ENCODE measurements at regions not wholly inside any gene's neighbourhood (a gene's known extent, or its start where the extent isn't known, plus 50 kb on each side); places are given as distances from the start of the nearest gene placed in this dataset.

- in situ Hi-C loops (cut with HindIII; ENCODE audit: low sequenced_read_pairs): no loop called here
Observed at GRCh38 chr10:1947464-1948003, 210.2 kb upstream of the ADARB2 start.

GRCh38 chr10:1944487-1944886 is 207.2 kb upstream of the ADARB2 start:
- in situ Hi-C loops (cut with HindIII; ENCODE audit: low sequenced_read_pairs): no loop called here
- DNase-seq (ENCODE audit: low spot score): no peak

More at GRCh38 chr10:1947464-1948003, 210.2 kb upstream of the ADARB2 start:
- DNase-seq (ENCODE audit: low spot score): no peak

DNA sequence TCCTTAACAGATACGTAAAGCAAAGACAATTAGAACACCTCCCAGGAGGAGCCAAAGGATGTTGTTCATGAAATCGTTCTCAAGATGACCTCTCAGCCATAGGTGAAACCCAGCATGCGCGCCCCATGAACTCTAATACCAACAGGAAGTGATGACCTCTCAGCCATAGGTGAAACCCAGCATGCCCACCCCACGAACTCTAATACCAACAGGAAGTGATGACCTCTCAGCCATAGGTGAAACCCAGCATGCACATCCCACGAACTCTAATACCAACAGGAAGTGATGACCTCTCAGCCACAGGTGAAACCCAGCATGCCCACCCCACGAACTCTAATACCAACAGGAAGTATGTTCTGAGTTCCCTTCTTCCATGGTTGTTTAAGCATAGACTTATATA is 205.2 kb upstream of the ADARB2 start:
- in situ Hi-C loops (cut with HindIII; ENCODE audit: low sequenced_read_pairs): no loop called here
- DNase-seq (ENCODE audit: low spot score): no peak

DNA sequence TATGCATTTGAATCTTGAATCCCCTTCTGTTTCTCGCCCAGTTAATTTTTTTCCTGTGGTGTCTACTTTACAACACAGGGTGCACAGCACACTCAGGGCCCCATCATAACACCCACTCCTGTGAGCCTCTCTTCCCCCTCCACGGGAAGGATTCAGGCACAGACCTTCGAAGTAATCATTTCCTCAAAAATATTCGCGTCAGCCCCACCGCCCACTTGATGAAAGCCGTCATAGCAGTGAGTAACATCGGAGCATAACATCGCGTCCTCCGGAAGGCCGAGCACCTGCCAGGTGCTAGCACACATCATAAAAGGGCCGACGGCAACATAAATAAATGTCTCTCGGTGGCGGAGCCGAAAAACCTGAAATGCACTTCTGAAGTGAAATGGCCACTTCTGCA is 201.7 kb upstream of the ADARB2 start:
- in situ Hi-C loops (cut with HindIII; ENCODE audit: low sequenced_read_pairs): no loop called here
- DNase-seq (ENCODE audit: low spot score): no peak

DNA sequence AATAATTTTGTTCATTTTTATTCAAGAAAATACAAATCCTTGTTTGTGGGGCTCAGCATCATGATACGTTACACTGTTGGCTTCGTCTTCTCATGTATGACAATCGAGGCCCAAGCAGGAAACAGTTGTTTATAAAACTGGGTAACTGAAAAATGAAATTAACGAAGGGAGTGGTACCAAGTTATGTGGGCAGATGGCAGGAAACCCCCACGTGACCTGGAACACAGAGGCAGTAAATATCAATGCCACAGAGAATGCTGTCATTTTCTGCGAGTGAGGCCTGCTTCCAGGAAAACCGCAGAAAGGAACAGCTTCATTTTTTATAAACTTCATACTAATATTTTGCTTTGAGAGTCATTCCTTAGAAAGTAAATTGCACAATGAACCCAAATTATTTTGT is 201.0 kb upstream of the ADARB2 start:
- in situ Hi-C loops (cut with HindIII; ENCODE audit: low sequenced_read_pairs): no loop called here

GRCh38 chr10:1935912-1936311 is 198.6 kb upstream of the ADARB2 start:
- in situ Hi-C loops (cut with HindIII; ENCODE audit: low sequenced_read_pairs): no loop called here

More for the DNA sequence above, 201.0 kb upstream of the ADARB2 start:
- DNase-seq (ENCODE audit: low spot score): no peak

GRCh38 chr10:1933215-1933614 is 195.9 kb upstream of the ADARB2 start:
- no peak for DNase-seq (ENCODE audit: low spot score)
- in situ Hi-C loops (cut with HindIII; ENCODE audit: low sequenced_read_pairs): no loop called here

More at GRCh38 chr10:1935912-1936311, 198.6 kb upstream of the ADARB2 start:
- no peak for DNase-seq (ENCODE audit: low spot score)

DNA sequence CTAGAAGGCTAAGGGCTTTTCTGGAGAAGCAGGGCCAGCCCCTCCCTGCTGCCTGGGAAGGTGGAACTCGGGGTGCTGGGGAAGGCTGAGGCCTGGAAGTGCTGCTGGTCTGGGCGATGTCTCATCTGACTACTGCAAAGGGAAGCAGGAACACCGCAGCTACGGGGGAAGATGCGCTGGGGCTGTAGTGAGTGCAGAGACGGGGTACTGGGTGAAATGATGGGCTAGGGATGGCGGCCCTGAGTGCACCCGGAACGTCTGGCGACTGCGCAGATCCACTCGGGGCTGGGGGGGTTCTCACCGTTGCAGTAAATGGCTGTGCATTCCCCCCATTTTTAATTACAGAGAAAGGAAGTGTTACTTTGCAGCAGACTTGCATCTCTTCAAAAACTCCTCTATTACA is 195.4 kb upstream of the ADARB2 start:
- no peak for DNase-seq (ENCODE audit: low spot score)
- in situ Hi-C loops (cut with HindIII; ENCODE audit: low sequenced_read_pairs): no loop called here

DNA sequence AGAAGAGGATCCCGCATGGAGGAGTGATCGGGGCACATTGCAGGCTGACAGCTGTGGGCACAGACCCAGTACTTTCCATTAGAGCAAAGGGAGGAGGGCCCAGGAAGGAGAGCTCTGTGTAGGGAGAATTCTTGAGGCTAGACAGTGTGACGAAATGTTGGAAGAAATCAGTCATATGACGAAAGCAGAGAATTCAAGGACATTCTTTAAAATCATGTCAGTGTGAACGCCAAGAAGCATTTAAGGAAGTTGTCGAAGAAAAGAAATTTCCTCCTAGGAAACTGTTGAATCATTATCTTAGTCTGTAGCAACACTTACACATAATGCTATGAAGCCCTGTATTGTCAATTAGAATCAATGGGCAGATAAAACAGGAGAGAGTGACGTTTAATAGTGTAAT is 191.3 kb upstream of the ADARB2 start:
- DNase-seq (ENCODE audit: low spot score): no peak
- in situ Hi-C loops (cut with HindIII; ENCODE audit: low sequenced_read_pairs): no loop called here

DNA sequence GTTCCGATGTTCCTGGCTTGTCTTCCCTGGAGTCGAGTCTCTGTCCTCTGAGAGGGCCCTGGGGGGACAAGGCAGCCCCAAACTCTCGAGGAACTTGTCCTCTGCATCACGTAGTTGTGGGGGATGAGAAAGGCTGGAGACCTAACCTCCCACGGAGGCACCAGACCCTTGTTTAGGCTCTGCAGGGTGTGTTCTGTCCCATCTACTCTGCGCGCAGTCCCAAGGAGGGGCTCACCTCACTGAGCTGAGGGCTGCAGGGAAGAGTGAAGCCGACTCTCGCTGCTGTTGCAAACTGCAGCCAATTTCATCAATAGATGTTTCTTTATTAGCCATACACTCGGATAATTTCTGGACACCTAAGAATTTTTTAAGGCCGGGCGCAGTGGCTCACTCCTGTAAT is 186.7 kb upstream of the ADARB2 start:
- in situ Hi-C loops (cut with HindIII; ENCODE audit: low sequenced_read_pairs): no loop called here

GRCh38 chr10:1923586-1923985 is 186.3 kb upstream of the ADARB2 start:
- DNase-seq (ENCODE audit: low spot score): no peak
- in situ Hi-C loops (cut with HindIII; ENCODE audit: low sequenced_read_pairs): no loop called here

More for the DNA sequence above, 186.7 kb upstream of the ADARB2 start:
- no peak for DNase-seq (ENCODE audit: low spot score)

GRCh38 chr10:1920941-1921340 is 183.6 kb upstream of the ADARB2 start:
- in situ Hi-C loops (cut with HindIII; ENCODE audit: low sequenced_read_pairs): no loop called here
- DNase-seq (ENCODE audit: low spot score): no peak

DNA sequence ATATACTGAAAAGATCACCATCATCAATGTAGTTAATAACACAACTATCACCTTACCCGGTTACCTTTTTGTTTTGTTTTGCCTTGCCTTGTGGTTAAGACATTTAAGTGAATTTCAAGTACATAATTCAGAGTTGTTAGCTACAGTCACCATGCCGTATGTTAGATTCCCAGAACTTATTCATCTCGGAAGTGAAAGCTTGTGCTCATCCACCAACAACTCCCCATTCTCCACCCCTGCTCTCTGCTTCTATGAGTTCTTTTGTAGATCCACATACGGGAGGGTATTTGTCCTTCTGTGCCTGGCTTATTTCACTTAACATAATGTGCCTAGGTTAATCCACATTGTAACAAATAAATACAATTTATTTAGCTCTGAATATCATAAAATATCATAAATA is 182.8 kb upstream of the ADARB2 start:
- in situ Hi-C loops (cut with HindIII; ENCODE audit: low sequenced_read_pairs): no loop called here
- no peak for DNase-seq (ENCODE audit: low spot score)

- no peak for DNase-seq (ENCODE audit: low spot score)
- in situ Hi-C loops (cut with HindIII; ENCODE audit: low sequenced_read_pairs): no loop called here
Observed at GRCh38 chr10:1911771-1912170, 174.4 kb upstream of the ADARB2 start.

GRCh38 chr10:1903982-1904381 is 166.7 kb upstream of the ADARB2 start:
- DNase-seq (ENCODE audit: low spot score): no peak
- in situ Hi-C loops (cut with HindIII; ENCODE audit: low sequenced_read_pairs): no loop called here

DNA sequence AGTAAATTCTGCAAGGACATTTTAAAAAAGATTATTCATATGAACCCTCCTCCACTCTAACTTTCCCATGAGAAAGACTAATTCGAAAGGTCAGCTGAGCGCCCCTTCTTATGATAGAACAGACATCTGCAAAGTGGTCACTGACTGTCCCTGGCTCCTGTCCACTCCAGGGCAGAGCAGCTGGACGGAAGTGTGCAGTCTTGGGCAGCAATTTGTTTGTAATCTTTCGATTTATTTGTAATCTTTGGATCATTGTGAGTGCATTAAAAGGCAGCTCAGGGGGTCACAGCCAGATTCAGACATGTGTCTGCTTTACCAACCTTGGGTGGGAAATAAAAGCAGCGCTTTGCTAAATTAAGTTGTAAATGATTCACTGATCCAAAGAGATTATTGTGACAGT is 158.8 kb upstream of the ADARB2 start:
- in situ Hi-C loops (cut with HindIII; ENCODE audit: low sequenced_read_pairs): no loop called here
- no peak for DNase-seq (ENCODE audit: low spot score)

- in situ Hi-C loops (cut with HindIII; ENCODE audit: low sequenced_read_pairs): no loop called here
- no peak for DNase-seq (ENCODE audit: low spot score)
Observed at GRCh38 chr10:1895691-1896090, 158.4 kb upstream of the ADARB2 start.

DNA sequence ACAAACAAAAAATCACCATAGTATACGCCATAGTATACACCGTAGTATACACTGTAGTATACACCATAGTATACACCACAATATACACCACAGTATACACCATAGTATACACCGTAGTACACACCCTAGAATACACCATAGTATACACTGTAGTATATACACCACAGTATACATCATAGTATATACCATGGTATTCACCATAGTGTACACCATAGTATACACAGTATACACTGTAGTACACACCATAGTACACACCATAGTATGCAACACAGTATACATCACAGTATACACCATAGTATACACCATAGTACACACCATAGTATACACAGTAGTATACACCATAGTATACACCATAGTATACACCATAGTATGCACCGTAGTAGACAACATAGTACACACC is 157.6 kb upstream of the ADARB2 start:
- in situ Hi-C loops (cut with HindIII; ENCODE audit: low sequenced_read_pairs): no loop called here

GRCh38 chr10:1893941-1894340 is 156.6 kb upstream of the ADARB2 start:
- in situ Hi-C loops (cut with HindIII; ENCODE audit: low sequenced_read_pairs): no loop called here
- DNase-seq (ENCODE audit: low spot score): no peak

More for the DNA sequence above, 157.6 kb upstream of the ADARB2 start:
- DNase-seq (ENCODE audit: low spot score): no peak

GRCh38 chr10:1886039-1886438 is 148.7 kb upstream of the ADARB2 start:
- DNase-seq (ENCODE audit: low spot score): no peak
- in situ Hi-C loops (cut with HindIII; ENCODE audit: low sequenced_read_pairs): no loop called here

- no peak for DNase-seq (ENCODE audit: low spot score)
- in situ Hi-C loops (cut with HindIII; ENCODE audit: low sequenced_read_pairs): no loop called here
Observed at GRCh38 chr10:1882728-1883127, 145.4 kb upstream of the ADARB2 start.

DNA sequence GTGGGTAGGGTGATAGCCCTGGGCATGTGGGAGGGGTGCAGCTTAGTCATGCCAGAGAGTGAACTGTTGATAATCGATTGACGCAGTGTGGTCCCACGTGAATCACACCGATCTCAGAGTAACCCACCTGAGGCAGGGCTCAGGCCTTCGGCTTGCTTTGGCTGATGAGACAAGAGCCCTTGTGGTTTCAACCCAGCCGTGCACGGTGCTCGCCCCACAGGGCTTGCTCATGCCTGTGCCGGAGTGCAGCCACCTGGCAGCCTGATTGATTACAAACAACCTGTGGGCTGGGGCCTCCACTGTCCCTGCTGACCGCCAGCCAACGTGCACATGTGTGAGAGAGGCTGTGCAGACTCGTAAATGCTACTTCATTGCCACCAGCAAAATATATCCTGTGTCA is 144.9 kb upstream of the ADARB2 start:
- in situ Hi-C loops (cut with HindIII; ENCODE audit: low sequenced_read_pairs): no loop called here
- DNase-seq (ENCODE audit: low spot score): no peak

Measured in G401 (cell line).